HG02588 (cell line): ENCODE measurements at regions not wholly inside any gene's neighbourhood (a gene's known extent, or its start where the extent isn't known, plus 50 kb on each side); places are given as distances from the start of the nearest gene placed in this dataset.
"Not testable (repeated sequence)": the region's sequence is repeated elsewhere in the genome, so short reads cannot be mapped to it uniquely, and the experiment has no call there.

Experiments
- ATAC-seq: cut with Tn5 transposase; IDR thresholded peaks from one replicate; pipeline ENCODE4 v1.9.1; 2021; ENCODE audit warnings: mild to moderate bottlenecking, moderate library complexity; ENCODE audit not compliant: unreplicated experiment

GRCh38 chr14:62455446-62455845 is 589.8 kb downstream of the KCNH5 start:
- ATAC-seq = no peak

GRCh38 chr14:62462988-62463387 is 582.3 kb downstream of the KCNH5 start:
- no peak for ATAC-seq

GRCh38 chr14:62468946-62469345 is 576.3 kb downstream of the KCNH5 start:
- no peak for ATAC-seq

- ATAC-seq = no peak
Measured at GRCh38 chr14:62470935-62471334, 574.3 kb downstream of the KCNH5 start.

GRCh38 chr14:62491146-62491545 is 554.1 kb downstream of the KCNH5 start:
- no peak for ATAC-seq

GRCh38 chr14:62497708-62498107 is 547.5 kb downstream of the KCNH5 start:
- ATAC-seq = no peak

GRCh38 chr14:62501021-62501750 is 544.1 kb downstream of the KCNH5 start:
- no peak for ATAC-seq

- no peak for ATAC-seq
Measured at GRCh38 chr14:62505045-62505444, 540.2 kb downstream of the KCNH5 start.

- ATAC-seq = not testable (repeated sequence)
Measured at GRCh38 chr14:62521309-62521708, 523.9 kb downstream of the KCNH5 start.

GRCh38 chr14:62528296-62528695 is 517.0 kb downstream of the KCNH5 start:
- no peak for ATAC-seq

GRCh38 chr14:62532181-62532580 is 513.1 kb downstream of the KCNH5 start:
- no peak for ATAC-seq

- no peak for ATAC-seq
Measured at GRCh38 chr14:62546862-62547474, 498.3 kb downstream of the KCNH5 start.

GRCh38 chr14:62557416-62557815 is 487.8 kb downstream of the KCNH5 start:
- no peak for ATAC-seq

- no peak for ATAC-seq
Measured at GRCh38 chr14:62558451-62558850, 486.8 kb downstream of the KCNH5 start.

GRCh38 chr14:62585247-62585646 is 460.0 kb downstream of the KCNH5 start:
- ATAC-seq = no peak

- ATAC-seq = no peak
Measured at GRCh38 chr14:62592877-62593276, 452.4 kb downstream of the KCNH5 start.

- ATAC-seq = no peak
Measured at GRCh38 chr14:62597143-62597542, 448.1 kb downstream of the KCNH5 start.

- no peak for ATAC-seq
Measured at GRCh38 chr14:62599616-62600385, 445.5 kb downstream of the KCNH5 start.

- ATAC-seq = no peak
Measured at GRCh38 chr14:62602712-62603111, 442.5 kb downstream of the KCNH5 start.

GRCh38 chr14:62604524-62604923 is 440.7 kb downstream of the KCNH5 start:
- no peak for ATAC-seq

- no peak for ATAC-seq
Measured at GRCh38 chr14:62614122-62614521, 431.1 kb downstream of the KCNH5 start.

GRCh38 chr14:62616668-62617067 is 428.6 kb downstream of the KCNH5 start:
- no peak for ATAC-seq
